Heart left ventricle (tissue), 13 donors: ENCODE measurements at regions not wholly inside any gene's neighbourhood (a gene's known extent, or its start where the extent isn't known, plus 50 kb on each side); places are given as distances from the start of the nearest gene placed in this dataset.

Experiments
- POLR2A ChIP-seq, 2 donors: fragments of 450-650 bp; IDR thresholded peaks; one replicate each; pipeline ENCODE4 v1.6.1; 2017; ENCODE audit warnings: antibody characterized with exemption in 2 of 2, mild to moderate bottlenecking in 2 of 2, moderate library complexity in 2 of 2
- TF ChIP-seq, protein P1 (sequence below), 12 donors: fragments of 200-600 bp; sonication (generic) in 4 of 12; IDR thresholded peaks; one replicate each; pipeline versions ENCODE4 v1.5.0 to v1.8.0; 2018 to 2022; ENCODE audit warnings: antibody characterized with exemption in 12 of 12, mild to moderate bottlenecking in 5 of 12
- donor health status: ischemic (EF 13 %, LVEDD 7.1; RV severe dilation, severe dysfunction).
- donor health status: DM: no; HTN: yes; CAD: no.
- donor health status: DM: no; HTN: no; CAD: no.
- donor health status: ischemic (EF 25% LVEDD 6.9; RV normal size, moderate dysfunction).
- donor health status: ischemic (EF 25% LVEDD 5.7; RV mildly dilated, moderate dysfunction).
- donor health status: ischemic (EF 35%, LVEDD 5.7; RV mildly dilated, moderate dysfunction).
- donor health status: nonischemic (EF 11% LVEDD 7.7; RV severe dilation, severe dysfunction).
- donor health status: DM: yes; HTN: yes; CAD: no.
- donor health status: PGD.
- donor health status: ischemic (EF 29% LVEDD 5.4; RV normal size, mild dysfunction).
- donor health status: nonischemic (EF 23%, LVEDD 6.1; RV moderate dilation, normal function).

DNA sequence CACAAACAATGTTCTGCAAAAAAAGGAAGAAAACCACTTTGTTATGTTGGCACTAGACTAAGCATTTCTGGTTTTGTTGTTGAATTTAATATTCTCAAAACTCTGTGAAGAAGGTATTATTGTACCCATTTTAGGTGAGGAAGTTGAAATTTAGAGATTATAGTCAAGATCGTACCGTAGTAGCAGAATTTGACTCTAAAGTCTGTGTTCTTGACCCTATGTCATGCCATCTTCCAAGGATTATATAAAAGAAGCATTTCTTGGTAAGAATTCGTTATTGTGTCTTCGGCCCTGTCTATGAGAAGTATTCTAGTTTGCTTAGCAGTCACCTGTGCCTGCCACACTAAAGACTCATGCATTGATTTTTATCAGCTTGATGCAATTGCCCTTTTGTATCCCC is 104.4 kb upstream of the MAP9 start:
- no peak for TF ChIP-seq POLR2A (IDR thresholded peaks at IDR 0.05)
- TF ChIP-seq, protein P1, sequence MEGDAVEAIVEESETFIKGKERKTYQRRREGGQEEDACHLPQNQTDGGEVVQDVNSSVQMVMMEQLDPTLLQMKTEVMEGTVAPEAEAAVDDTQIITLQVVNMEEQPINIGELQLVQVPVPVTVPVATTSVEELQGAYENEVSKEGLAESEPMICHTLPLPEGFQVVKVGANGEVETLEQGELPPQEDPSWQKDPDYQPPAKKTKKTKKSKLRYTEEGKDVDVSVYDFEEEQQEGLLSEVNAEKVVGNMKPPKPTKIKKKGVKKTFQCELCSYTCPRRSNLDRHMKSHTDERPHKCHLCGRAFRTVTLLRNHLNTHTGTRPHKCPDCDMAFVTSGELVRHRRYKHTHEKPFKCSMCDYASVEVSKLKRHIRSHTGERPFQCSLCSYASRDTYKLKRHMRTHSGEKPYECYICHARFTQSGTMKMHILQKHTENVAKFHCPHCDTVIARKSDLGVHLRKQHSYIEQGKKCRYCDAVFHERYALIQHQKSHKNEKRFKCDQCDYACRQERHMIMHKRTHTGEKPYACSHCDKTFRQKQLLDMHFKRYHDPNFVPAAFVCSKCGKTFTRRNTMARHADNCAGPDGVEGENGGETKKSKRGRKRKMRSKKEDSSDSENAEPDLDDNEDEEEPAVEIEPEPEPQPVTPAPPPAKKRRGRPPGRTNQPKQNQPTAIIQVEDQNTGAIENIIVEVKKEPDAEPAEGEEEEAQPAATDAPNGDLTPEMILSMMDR (IDR thresholded peaks at IDR 0.05) = no peak
